HL-60 (cell line): ENCODE measurements at regions not wholly inside any gene's neighbourhood (a gene's known extent, or its start where the extent isn't known, plus 50 kb on each side); places are given as distances from the start of the nearest gene placed in this dataset.

Experiments used
- DNase-seq, 2 experiments: peaks; one replicate each; pipeline ENCODE4 v3.0.0-alpha.2; 2010 to 2020; ENCODE audit warnings: low read depth in 1 of 2, low spot score in 1 of 2
- H3K27ac ChIP-seq: fragments of 250-450 bp; sonication (Bioruptor Pico); replicated peaks from 2 replicates; pipeline ENCODE4 v1.5.1; 2020; ENCODE audit warnings: mild to moderate bottlenecking, moderate library complexity
- H3K27me3 ChIP-seq: fragments of 250-450 bp; sonication (Bioruptor Pico); 2 replicates; pipeline ENCODE4 v1.5.1; 2021; ENCODE audit warnings: mild to moderate bottlenecking, moderate library complexity; ENCODE audit not compliant: insufficient read depth, poor library complexity, severe bottlenecking
- H3K4me3 ChIP-seq: replicated peaks from 2 replicates; pipeline ENCODE4 v1.5.1; 2011; ENCODE audit warnings: mild to moderate bottlenecking, control low read depth, low read length; ENCODE audit not compliant: insufficient read depth
- GABPA ChIP-seq: IDR thresholded peaks from 2 replicates; pipeline ENCODE4 v1.6.1; 2012; ENCODE audit warnings: low read depth
- POLR2AphosphoS5 ChIP-seq: IDR thresholded peaks from 2 replicates; pipeline ENCODE4 v1.6.1; 2012; ENCODE audit warnings: low read depth
- SPI1 ChIP-seq: IDR thresholded peaks from 2 replicates; pipeline ENCODE4 v1.6.1; 2012; ENCODE audit warnings: low read depth, mild to moderate bottlenecking, borderline replicate concordance
- TF ChIP-seq, protein P1 (sequence below): IDR thresholded peaks from one replicate; pipeline ENCODE4 v1.5.1; 2011; ENCODE audit warnings: low read length, control low read depth, inconsistent platforms; ENCODE audit not compliant: insufficient read depth
- TF ChIP-seq, protein P2 (sequence below): IDR thresholded peaks from 2 replicates; pipeline ENCODE4 v1.6.1; 2012; ENCODE audit warnings: low read depth; ENCODE audit not compliant: insufficient replicate concordance

DNA sequence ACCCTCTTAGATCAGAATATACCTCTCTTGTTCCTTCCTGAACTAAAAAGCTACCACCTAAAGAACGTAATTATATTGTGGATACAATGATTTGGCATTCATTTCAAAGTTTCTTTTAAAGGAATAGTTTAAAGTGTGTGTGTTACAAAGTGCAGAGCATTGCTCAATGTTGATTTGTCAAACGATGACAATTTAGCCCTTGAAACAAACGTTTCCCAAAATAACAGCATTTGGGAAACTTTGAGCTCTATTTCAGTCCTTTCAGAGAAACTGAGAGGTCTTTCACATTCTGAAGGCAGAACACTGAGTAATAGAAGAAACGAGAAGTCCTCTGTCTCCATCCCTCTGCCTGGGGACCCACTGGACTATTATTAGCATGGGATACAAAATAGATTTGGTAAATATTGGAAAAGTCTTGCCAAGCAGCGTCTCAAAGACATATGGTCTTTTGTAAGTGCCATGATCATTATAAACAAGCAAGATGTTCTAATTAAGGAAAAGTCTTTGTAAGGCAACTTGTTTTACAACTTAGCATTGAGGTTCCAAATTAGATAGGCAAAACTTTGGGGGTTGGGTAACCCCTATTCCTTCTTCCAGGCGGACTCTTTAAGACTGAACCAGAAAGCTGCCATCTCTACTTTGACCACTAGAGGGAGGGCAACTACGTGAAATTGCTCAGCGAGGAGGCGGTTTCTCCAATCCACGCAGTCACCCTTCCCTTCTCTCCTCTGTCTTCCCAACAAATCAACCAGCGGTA, 208.8 kb downstream of the RNF144B start:
- DNase-seq: peak; percentile 30 to 35
- TF ChIP-seq, protein P1, sequence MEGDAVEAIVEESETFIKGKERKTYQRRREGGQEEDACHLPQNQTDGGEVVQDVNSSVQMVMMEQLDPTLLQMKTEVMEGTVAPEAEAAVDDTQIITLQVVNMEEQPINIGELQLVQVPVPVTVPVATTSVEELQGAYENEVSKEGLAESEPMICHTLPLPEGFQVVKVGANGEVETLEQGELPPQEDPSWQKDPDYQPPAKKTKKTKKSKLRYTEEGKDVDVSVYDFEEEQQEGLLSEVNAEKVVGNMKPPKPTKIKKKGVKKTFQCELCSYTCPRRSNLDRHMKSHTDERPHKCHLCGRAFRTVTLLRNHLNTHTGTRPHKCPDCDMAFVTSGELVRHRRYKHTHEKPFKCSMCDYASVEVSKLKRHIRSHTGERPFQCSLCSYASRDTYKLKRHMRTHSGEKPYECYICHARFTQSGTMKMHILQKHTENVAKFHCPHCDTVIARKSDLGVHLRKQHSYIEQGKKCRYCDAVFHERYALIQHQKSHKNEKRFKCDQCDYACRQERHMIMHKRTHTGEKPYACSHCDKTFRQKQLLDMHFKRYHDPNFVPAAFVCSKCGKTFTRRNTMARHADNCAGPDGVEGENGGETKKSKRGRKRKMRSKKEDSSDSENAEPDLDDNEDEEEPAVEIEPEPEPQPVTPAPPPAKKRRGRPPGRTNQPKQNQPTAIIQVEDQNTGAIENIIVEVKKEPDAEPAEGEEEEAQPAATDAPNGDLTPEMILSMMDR: peak; percentile 84
- TF ChIP-seq, protein P2, sequence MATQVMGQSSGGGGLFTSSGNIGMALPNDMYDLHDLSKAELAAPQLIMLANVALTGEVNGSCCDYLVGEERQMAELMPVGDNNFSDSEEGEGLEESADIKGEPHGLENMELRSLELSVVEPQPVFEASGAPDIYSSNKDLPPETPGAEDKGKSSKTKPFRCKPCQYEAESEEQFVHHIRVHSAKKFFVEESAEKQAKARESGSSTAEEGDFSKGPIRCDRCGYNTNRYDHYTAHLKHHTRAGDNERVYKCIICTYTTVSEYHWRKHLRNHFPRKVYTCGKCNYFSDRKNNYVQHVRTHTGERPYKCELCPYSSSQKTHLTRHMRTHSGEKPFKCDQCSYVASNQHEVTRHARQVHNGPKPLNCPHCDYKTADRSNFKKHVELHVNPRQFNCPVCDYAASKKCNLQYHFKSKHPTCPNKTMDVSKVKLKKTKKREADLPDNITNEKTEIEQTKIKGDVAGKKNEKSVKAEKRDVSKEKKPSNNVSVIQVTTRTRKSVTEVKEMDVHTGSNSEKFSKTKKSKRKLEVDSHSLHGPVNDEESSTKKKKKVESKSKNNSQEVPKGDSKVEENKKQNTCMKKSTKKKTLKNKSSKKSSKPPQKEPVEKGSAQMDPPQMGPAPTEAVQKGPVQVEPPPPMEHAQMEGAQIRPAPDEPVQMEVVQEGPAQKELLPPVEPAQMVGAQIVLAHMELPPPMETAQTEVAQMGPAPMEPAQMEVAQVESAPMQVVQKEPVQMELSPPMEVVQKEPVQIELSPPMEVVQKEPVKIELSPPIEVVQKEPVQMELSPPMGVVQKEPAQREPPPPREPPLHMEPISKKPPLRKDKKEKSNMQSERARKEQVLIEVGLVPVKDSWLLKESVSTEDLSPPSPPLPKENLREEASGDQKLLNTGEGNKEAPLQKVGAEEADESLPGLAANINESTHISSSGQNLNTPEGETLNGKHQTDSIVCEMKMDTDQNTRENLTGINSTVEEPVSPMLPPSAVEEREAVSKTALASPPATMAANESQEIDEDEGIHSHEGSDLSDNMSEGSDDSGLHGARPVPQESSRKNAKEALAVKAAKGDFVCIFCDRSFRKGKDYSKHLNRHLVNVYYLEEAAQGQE: no peak
- Histone ChIP-seq H3K27ac (no peak overlapping the region), H3K27me3 (no peaks in the 10 kb centered on the region), H3K4me3 (no peak overlapping the region)

DNA sequence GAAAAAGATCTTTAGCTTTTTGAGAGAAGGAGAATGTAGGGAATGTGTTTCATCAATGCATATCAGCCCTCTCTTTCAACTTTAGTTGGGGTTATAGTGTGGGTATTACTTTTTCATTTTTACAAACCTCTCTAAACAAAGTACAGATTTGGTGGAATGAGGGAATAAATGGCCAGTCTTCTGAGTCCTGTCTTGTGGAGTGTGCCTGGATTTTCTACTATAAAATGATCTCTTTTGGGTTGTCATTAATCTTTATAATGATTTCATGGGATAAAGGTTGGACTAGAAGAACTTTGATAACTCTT, 209.3 kb downstream of the RNF144B start:
- H3K4me3 ChIP-seq: no peak overlapping the region
- TF ChIP-seq SPI1 (no peak), POLR2AphosphoS5 (no peak), GABPA (no peak)
- TF ChIP-seq, protein P2: no peak
- TF ChIP-seq, protein P1: no peak
- DNase-seq: no peak
- H3K27me3 ChIP-seq: no peaks in the 10 kb centered on the region
- H3K27ac ChIP-seq: no peak overlapping the region

DNA sequence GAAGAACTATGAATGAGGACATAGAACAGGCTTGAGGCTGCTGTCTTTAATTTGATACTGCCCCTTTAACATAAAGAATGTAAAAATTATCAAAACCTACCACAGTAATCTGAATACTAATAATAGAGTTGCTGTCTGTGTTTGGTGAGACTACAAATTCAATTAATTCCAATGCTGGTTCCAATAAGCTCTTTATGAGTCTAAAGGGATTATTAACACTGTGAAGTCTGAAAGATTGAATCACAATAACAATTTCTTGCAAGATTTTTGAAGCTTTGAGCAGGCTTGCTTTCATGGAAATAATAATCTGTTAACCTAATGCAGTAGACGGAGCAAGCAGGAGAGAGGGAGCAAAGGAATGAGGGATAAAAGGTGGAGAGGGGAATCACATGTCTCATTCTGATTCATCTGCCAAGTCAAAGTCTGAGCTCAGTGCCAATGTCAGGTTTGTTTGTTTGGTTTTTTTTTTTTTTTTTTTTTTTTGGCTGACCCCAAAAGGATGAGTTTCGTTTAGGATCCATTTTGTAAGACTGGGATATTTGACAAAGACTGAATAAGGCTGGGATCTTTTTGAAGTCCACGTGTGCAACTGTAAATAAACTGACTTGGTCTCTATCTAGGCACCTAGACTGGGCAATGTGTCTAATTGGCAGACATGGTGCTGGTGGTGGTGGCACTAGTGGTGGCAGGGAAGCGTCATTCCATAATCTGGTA, 211.6 kb downstream of the RNF144B start:
- TF ChIP-seq POLR2AphosphoS5: no peak
- TF ChIP-seq, protein P2: no peak
- no peak for TF ChIP-seq SPI1
- no peak for DNase-seq
- Histone ChIP-seq H3K27ac (no peak overlapping the region), H3K27me3 (no peaks in the 10 kb centered on the region), H3K4me3 (no peak overlapping the region)
